Thymus (tissue), 11 donors: ENCODE measurements at regions not wholly inside any gene's neighbourhood (a gene's known extent, or its start where the extent isn't known, plus 50 kb on each side); places are given as distances from the start of the nearest gene placed in this dataset.

ENCODE experiments used
- DNase-seq, 9 donors: peaks; one replicate each; pipeline ENCODE4 v3.0.0-alpha.2; 2013; ENCODE audit warnings: low spot score in 9 of 9, low read depth in 6 of 9, missing footprints in 1 of 9
- H3K27ac ChIP-seq, 2 donors: one replicate each; pipeline ENCODE4 v1.5.1; 2013; ENCODE audit warnings: control low read depth in 1 of 2, low read depth in 1 of 2, low read length in 1 of 2, mild to moderate bottlenecking in 1 of 2, moderate library complexity in 1 of 2
- H3K27me3 ChIP-seq, 2 donors: one replicate each; pipeline ENCODE4 v1.5.1; 2013; ENCODE audit warnings: low read length in 1 of 2; ENCODE audit not compliant: control insufficient read depth in 2 of 2, insufficient read depth in 1 of 2
- H3K36me3 ChIP-seq, 2 donors: one replicate each; pipeline ENCODE4 v1.5.1; 2013; ENCODE audit warnings: low read length in 1 of 2, mild to moderate bottlenecking in 1 of 2, moderate library complexity in 1 of 2; ENCODE audit not compliant: control insufficient read depth in 2 of 2, insufficient read depth in 2 of 2
- H3K4me1 ChIP-seq, 2 donors: one replicate each; pipeline ENCODE4 v1.5.1; 2013; ENCODE audit warnings: low read length in 2 of 2; ENCODE audit not compliant: control insufficient read depth in 2 of 2, insufficient read depth in 2 of 2
- H3K4me3 ChIP-seq, 2 donors: one replicate each; pipeline ENCODE4 v1.5.1; 2013; ENCODE audit warnings: low read length in 2 of 2, control low read depth in 1 of 2, mild to moderate bottlenecking in 1 of 2
- H3K9me3 ChIP-seq, 2 donors: one replicate each; pipeline ENCODE4 v1.5.1; 2013; ENCODE audit warnings: low read length in 1 of 2, mild to moderate bottlenecking in 1 of 2; ENCODE audit not compliant: control insufficient read depth in 2 of 2, insufficient read depth in 1 of 2
- WGBS: extraction: QIAGEN DNeasy Blood & Tissue Kit; methylation state at CpG from one replicate; pipeline ENCODE4 v1.1.7; 2013; 5-methylcytosine and 5-hydroxymethylcytosine counted together
- donor health status: healthy.

DNA sequence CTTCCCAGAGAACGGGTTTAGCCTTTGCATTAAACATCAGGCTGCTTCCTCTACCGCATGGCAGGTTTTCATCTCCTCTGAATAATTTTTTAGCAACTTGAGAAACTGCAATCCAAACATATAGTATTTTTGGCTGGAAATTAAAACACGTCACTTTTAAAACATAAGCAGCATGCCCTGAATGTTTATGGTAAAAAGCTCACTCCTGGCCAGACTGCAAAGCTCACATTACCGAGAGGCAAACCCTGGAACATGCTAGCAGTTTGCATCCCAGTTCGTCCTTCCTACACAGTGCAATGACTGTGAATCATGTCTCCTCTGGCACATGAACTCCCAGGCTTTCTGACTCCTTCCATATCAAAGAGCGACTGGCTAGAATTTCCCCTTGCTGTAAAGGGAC lies 312.3 kb downstream of the RRAGC start:
- 83% methylated on average over 6 of the region's 6 CpGs for WGBS
- H3K4me1 ChIP-seq: no peaks in the 10 kb centered on the region
- peaks cover 0 to 10% of the 10 kb centered on the region in 2 donors for H3K27me3 ChIP-seq
- no peaks in the 10 kb centered on the region for H3K9me3 ChIP-seq
- no peak overlapping the region for H3K27ac ChIP-seq
- no peak overlapping the region for H3K4me3 ChIP-seq
- no peaks in the 10 kb centered on the region for H3K36me3 ChIP-seq
- no peak for DNase-seq

DNA sequence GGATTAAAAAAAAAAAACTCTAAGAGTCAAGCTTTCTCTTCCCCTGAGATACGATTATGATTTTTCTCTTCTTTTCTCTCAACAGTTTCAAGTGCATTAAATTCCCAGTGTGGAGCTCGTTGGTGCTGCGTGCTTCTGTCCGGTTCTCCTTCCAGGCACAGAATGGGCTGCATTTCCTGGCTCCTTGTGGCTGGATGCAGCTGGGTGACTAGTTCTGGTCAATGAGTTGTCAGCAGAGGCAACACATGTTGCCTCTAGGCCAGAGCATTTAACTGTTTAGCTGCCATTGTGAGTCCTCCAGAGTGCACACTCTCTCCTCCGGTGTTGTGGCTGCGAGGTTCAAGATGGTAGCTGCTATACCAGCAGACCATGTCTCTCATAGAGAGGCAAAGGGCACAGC lies 312.9 kb downstream of the RRAGC start:
- DNase-seq: no peak
- no peak overlapping the region for H3K4me3 ChIP-seq
- WGBS: 47% methylated on average over 6 of the region's 6 CpGs

DNA sequence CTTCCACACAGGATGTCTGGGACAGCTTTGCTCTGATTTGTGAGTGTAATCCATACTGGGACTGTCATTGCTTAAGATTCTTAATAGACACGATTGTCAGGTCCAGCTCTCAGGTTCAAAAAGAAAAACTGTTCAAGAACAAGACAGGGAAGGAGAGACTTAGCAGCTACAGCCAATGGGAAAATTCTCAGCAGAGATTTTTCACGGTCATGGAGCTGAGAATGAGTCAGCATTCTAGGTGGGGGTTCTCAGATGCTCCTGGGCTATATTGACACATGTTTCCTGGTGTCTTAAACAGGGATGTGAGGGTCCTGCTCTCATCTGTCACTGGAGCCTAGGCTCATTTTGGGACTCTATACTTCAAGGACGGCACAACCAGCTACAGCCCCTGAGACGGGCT lies 318.3 kb downstream of the RRAGC start:
- Histone ChIP-seq H3K9me3 (no peaks in the 10 kb centered on the region), H3K4me1 (no peaks in the 10 kb centered on the region), H3K36me3 (no peaks in the 10 kb centered on the region), H3K27ac (no peak overlapping the region), H3K27me3 (peaks cover 0 to 2% of the 10 kb centered on the region in 2 donors), H3K4me3 (no peak overlapping the region)
- WGBS: 69% methylated on average over 4 of the region's 4 CpGs
- no peak for DNase-seq

More for the DNA sequence above, 312.9 kb downstream of the RRAGC start:
- H3K4me1 ChIP-seq: no peaks in the 10 kb centered on the region
- no peak overlapping the region for H3K27ac ChIP-seq
- no peaks in the 10 kb centered on the region for H3K36me3 ChIP-seq
- no peaks in the 10 kb centered on the region for H3K9me3 ChIP-seq
- H3K27me3 ChIP-seq: peaks cover 0 to 5% of the 10 kb centered on the region in 2 donors

DNA sequence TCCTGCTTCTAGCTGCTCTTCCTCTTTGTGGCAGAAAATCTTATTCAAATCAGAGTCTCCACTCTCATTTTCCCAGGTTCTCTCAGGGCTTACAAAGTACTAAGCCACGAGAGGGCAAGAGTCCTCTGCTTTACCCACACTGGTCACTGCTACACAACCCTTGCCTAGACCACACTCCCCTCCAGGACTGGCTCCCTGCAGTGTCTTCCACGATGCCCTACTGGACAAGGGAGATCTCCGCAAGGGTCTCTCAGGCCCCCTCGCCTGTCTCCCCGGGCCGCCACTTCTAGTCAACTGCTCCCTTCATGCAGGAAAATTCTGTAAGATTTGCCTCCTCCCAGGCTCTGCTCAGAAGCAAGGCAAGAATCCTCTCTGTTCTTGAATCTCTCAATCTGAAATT lies 319.6 kb downstream of the RRAGC start:
- Histone ChIP-seq H3K27me3 (peaks cover 0 to 2% of the 10 kb centered on the region in 2 donors), H3K27ac (no peak overlapping the region), H3K4me3 (no peak overlapping the region), H3K9me3 (no peaks in the 10 kb centered on the region), H3K4me1 (no peaks in the 10 kb centered on the region), H3K36me3 (no peaks in the 10 kb centered on the region)
- DNase-seq: no peak
- 63% methylated on average over 6 of the region's 6 CpGs for WGBS

DNA sequence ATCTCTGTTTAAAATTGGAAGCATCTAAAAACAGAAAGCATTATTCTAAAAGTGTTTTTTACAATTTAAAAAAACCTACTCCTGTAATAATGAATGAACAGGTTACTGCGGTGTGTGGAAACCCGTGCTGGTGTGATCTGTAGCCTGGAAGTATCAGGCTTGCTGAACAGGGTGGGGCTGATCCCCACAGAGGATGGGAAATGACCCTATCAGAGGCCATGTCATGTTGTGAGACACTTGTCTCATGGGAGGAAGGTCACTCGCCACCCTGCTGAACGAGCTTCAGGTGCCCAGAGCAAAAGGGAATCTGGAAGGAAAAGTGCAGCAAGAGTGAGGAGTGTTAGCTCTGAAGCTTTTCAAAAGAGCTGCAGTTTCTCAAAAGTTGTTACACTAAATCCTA lies 320.7 kb downstream of the RRAGC start:
- Histone ChIP-seq H3K36me3 (no peaks in the 10 kb centered on the region), H3K27me3 (no peaks in the 10 kb centered on the region), H3K4me3 (no peak overlapping the region), H3K9me3 (no peaks in the 10 kb centered on the region), H3K27ac (no peak overlapping the region), H3K4me1 (no peaks in the 10 kb centered on the region)
- DNase-seq: no peak
- 77% methylated on average over 4 of the region's 4 CpGs for WGBS

DNA sequence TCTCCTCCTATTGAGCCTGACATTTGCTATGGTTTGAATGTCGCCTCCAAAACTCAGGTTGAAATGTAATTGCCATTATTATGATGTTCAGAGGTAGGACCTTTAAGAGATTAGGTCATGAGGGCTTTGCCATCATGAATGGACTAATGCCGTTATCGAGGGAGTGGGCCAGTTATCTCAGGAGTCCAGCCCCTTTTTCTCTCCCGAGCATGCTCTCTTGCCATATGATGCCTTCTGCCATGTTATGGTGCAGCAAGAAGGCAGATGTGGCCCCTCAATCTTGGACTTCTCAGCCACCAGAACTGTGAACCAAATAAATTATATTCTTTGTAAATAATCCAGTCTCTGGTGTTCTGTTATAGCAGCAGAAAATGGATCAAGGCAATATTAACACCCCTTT lies 323.5 kb downstream of the RRAGC start:
- H3K4me1 ChIP-seq: no peaks in the 10 kb centered on the region
- no peaks in the 10 kb centered on the region for H3K36me3 ChIP-seq
- no peak overlapping the region for H3K4me3 ChIP-seq
- DNase-seq: no peak
- H3K27me3 ChIP-seq: no peaks in the 10 kb centered on the region
- 94% methylated on average over 4 of the region's 4 CpGs for WGBS
- no peak overlapping the region for H3K27ac ChIP-seq
- no peaks in the 10 kb centered on the region for H3K9me3 ChIP-seq

DNA sequence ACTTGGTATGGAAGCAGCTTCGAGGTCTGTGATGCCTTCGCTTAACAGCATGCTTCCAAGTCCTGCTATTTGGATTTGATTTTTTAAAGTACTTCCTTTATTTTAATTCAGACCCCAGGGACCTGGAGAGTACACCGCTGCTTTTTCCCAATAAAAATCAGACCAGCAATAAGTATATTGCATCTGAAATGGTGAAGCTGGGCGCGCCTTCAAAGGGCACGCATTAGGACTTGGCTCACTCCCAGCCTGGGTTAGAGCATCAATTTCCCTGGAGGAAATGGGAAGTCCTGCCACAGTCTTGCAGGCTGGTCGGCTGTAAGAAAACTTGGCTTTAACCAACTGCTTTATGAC lies 325.1 kb downstream of the RRAGC start:
- WGBS: 85% methylated on average over 7 of the region's 7 CpGs
- H3K27me3 ChIP-seq: no peaks in the 10 kb centered on the region

DNA sequence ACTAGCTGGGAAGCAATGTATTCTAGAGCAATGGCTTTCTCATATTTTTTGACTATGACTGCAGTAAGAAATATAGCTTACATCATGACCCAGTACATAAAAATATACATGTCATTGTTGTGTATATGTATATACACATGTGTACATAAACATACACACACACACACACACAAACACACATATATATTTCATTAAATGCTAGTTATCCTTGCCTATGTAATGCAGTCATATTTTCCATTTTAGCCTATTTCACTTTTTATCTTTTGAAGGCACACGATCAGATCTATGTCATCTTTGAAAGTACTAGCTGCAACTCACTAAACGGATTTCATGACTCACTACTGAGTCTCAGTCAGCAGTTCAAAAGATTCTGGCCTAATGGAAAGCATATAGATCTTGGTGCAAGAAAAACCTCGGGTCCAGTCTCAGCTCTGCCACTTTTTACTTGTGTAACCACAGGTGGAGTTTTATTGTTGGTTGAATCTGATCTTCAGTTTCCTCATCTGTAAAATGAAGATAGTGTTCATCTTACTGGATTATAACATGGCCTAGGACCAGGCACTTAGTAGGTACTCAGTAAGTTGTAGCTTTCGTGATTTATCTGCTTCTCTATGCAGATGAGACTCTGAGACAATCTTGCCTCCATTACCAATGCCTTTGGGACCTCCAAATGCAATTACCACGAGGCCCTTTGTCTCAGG lies 325.6 kb downstream of the RRAGC start:
- H3K9me3 ChIP-seq: no peaks in the 10 kb centered on the region
- peak in 1 of 9 donors; percentile 10 for DNase-seq
- H3K4me3 ChIP-seq: no peak overlapping the region
- H3K27me3 ChIP-seq: no peaks in the 10 kb centered on the region
- H3K27ac ChIP-seq: no peak overlapping the region
- WGBS: 67% methylated on average over 5 of the region's 5 CpGs
- no peaks in the 10 kb centered on the region for H3K4me1 ChIP-seq
- no peaks in the 10 kb centered on the region for H3K36me3 ChIP-seq

More for the DNA sequence above, 325.1 kb downstream of the RRAGC start:
- no peaks in the 10 kb centered on the region for H3K9me3 ChIP-seq
- H3K4me3 ChIP-seq: no peak overlapping the region
- H3K4me1 ChIP-seq: no peaks in the 10 kb centered on the region
- DNase-seq: no peak
- H3K36me3 ChIP-seq: no peaks in the 10 kb centered on the region
- H3K27ac ChIP-seq: no peak overlapping the region

DNA sequence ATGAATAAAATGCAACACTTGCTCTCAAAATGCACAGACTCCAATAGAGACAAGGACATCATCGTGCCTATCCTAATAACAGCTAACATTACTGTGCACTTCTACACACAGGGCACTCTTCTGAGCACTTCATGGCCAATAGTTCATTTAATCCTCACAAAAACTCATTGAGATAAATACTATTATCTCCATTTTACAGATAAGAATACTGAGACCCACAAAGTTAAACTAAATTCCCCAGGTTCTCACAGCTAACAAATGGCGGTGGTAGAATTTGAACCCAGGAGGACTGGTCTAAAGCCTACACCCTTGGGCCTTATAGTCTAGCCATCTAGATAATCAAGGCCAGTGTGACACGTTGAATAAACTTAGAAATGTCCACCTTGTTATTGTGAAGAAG lies 328.6 kb downstream of the RRAGC start:
- Histone ChIP-seq H3K9me3 (no peaks in the 10 kb centered on the region), H3K4me3 (no peak overlapping the region), H3K4me1 (no peaks in the 10 kb centered on the region), H3K27me3 (no peaks in the 10 kb centered on the region), H3K36me3 (no peaks in the 10 kb centered on the region), H3K27ac (no peak overlapping the region)
- DNase-seq: no peak
- 91% methylated on average over 3 of the region's 3 CpGs for WGBS
